ENCODE measurements at regions not wholly inside any gene's neighbourhood (a gene's known extent, or its start where the extent isn't known, plus 50 kb on each side); places are given as distances from the start of the nearest gene placed in this dataset.

DNA sequence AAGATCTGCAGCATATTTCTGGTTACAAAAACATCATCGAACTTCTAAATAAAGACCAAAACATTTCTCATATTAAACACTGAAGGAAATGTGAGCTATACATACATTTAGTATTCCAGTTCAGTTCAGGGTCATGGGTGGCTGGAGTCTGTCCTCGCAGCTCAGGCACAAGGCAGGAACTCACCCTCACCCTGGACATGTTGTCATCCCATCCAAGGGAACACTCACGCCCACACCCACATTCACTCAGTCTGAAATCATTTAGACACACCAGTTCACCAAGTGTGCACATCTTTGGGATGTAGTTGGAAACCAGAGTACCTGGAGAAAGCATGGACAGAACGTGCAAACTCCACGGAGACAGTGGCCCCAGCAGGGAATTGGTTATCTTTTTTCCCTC, 481.0 kb downstream of the RASEF start:
- TF ChIP-seq, protein P1, sequence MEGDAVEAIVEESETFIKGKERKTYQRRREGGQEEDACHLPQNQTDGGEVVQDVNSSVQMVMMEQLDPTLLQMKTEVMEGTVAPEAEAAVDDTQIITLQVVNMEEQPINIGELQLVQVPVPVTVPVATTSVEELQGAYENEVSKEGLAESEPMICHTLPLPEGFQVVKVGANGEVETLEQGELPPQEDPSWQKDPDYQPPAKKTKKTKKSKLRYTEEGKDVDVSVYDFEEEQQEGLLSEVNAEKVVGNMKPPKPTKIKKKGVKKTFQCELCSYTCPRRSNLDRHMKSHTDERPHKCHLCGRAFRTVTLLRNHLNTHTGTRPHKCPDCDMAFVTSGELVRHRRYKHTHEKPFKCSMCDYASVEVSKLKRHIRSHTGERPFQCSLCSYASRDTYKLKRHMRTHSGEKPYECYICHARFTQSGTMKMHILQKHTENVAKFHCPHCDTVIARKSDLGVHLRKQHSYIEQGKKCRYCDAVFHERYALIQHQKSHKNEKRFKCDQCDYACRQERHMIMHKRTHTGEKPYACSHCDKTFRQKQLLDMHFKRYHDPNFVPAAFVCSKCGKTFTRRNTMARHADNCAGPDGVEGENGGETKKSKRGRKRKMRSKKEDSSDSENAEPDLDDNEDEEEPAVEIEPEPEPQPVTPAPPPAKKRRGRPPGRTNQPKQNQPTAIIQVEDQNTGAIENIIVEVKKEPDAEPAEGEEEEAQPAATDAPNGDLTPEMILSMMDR (IDR thresholded peaks at IDR 0.05): no peak
- TF ChIP-seq POLR2A (IDR thresholded peaks at IDR 0.05): no peak

All from transverse colon (tissue), 3 donors.